GM12864 (cell line): ENCODE measurements at regions not wholly inside any gene's neighbourhood (a gene's known extent, or its start where the extent isn't known, plus 50 kb on each side); places are given as distances from the start of the nearest gene placed in this dataset.

Source experiments
- DNase-seq: peaks from one replicate; pipeline ENCODE4 v3.0.0-alpha.2; 2011; ENCODE audit warnings: low read depth
- H3K4me3 ChIP-seq: 2 replicates; pipeline ENCODE4 v1.5.1; 2011; ENCODE audit warnings: mild to moderate bottlenecking, low read depth, low read length, control low read depth
- CTCF ChIP-seq: IDR thresholded peaks from 2 replicates; pipeline ENCODE4 v1.5.1; 2011; ENCODE audit warnings: low read depth, mild to moderate bottlenecking, moderate library complexity, low read length, control low read depth, inconsistent platforms; ENCODE audit errors: missing control alignments

GRCh38 chr6:40815731-40816130 is 223.3 kb downstream of the UNC5CL start:
- no peak for DNase-seq
- no peak for TF ChIP-seq CTCF

DNA sequence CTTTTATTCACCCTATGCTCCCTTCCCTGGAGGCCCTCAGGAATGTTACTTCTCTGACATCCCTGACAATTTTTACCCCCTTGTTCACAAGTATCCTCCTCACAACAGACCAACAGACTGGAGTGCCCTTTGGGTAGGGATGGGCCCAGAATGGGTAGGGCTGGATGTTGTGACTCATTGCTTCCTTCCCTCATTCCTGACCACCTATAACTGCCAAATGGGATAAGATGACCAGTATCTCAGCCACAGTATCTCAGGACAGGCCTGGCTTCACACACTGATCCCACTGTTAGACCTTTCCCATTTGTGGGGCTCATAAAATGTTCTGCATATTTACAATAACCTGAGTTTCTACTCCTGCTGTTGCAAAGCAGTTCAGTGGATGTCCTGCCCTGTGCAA is 223.0 kb upstream of the LRFN2 start:
- H3K4me3 ChIP-seq, result no peak overlapping the region
- no peak for DNase-seq
- no peak for TF ChIP-seq CTCF

More at GRCh38 chr6:40815731-40816130, 223.3 kb downstream of the UNC5CL start:
- no peak overlapping the region for H3K4me3 ChIP-seq

DNA sequence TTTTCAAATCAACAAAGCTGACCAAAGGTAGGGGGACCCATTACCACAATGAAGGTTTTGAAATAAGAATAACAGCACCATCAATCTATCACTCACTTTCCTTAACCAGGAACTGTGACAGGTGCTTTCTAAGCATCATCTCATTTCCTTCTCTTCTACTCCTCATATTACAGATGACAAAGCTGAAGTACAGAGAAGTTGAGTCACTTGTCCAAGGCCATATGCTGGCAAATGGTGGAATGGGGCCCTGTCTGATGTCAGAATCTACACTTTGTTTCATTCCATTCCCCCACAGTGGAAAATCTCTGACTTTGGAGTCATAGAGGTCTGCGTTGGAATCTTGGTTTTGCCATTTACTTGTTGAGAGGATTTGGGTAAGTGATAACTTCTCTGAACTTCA is 222.5 kb upstream of the LRFN2 start:
- no peak overlapping the region for H3K4me3 ChIP-seq
- TF ChIP-seq CTCF, result no peak
- DNase-seq, result no peak

- no peak for TF ChIP-seq CTCF
- H3K4me3 ChIP-seq, result no peak overlapping the region
- no peak for DNase-seq
These were observed 220.3 kb upstream of the LRFN2 start for GRCh38 chr6:40807484-40807883.

DNA sequence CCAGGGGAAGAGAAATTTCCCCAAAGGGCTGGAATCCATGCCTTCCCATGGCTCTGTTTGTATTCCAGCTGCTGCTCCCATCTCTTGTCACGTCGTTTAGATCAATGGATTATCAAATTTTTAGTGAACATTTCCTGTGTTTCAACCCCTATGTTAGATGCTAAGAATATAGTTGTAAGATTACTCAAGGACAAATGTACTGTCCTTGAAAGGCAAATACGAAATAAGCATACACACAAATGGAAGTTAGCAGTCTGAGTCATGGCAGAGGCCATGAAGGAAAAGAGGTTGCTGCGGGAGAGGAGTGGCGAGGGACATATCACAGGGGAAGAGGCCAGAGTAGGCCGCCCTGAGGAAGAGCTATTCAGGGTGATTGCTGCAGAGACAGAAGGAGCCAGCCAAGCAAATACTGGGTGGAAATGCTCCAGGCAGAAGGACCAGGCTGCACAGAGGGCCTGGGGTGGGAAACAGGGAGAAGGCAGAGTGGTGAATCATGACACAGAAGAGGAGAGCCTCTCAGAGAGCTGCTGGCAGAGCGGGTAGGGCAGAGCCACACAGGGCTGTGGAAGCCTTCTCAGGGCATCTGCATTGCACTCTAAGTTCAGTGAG is 219.2 kb upstream of the LRFN2 start:
- TF ChIP-seq CTCF, result no peak
- DNase-seq, result no peak
- no peak overlapping the region for H3K4me3 ChIP-seq

DNA sequence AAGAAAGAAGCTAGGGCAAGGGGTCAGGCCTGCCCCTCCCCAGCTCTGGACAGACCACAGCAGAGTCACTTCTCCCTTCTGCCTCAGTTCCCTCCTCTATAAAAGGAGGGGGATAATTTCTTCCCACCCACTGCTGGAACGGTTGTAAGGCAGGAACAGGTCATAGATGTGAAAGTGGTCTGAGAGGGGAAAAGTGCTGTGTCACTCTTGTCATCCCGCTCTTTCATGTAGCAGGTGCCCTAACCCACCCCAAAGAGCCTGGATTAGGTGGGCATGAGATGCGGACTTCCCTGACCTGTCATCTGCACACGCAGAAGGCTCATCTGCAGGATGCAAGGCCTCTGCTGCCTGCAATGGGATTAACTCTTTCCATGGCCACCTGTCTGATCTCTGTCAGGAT is 218.2 kb upstream of the LRFN2 start:
- TF ChIP-seq CTCF, result no peak
- H3K4me3 ChIP-seq, result no peak overlapping the region
- no peak for DNase-seq

DNA sequence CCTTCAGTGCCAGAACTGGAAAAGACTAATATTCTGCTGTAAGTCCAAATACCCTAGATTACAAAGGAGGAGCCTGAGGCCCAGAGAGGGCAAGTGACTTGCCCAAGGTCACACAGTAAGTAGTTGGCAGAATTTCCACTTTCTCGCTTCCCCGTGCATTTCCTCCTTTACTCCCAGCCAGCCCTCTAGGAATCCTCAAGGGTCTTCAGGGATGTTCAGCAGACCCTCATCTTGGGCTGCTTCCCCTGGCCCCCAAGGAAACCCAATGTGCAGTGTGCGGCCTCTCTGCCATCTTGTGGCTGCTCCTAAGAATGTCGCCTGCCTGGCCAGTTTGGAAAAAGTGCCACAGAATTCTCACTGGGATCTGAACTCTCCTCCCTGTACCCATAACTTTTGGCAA is 217.7 kb upstream of the LRFN2 start:
- DNase-seq, result no peak
- no peak overlapping the region for H3K4me3 ChIP-seq
- no peak for TF ChIP-seq CTCF
